Smooth muscle cell (in vitro differentiated cells): ENCODE measurements at regions not wholly inside any gene's neighbourhood (a gene's known extent, or its start where the extent isn't known, plus 50 kb on each side); places are given as distances from the start of the nearest gene placed in this dataset.

Source experiments
- DNase-seq: peaks from one replicate; lab custom pipeline; 2025; ENCODE audit not compliant: unreplicated experiment; lab: John Stamatoyannopoulos, UW
- H2AFZ ChIP-seq: fragments of 200-600 bp; sonication (generic); 2 replicates; pipeline ENCODE4 v1.6.0; 2016; ENCODE audit warnings: antibody characterized with exemption, low read depth, mild to moderate bottlenecking
- H3F3A ChIP-seq: fragments of 200-600 bp; sonication (generic); 2 replicates; pipeline ENCODE4 v1.6.0; 2017; ENCODE audit warnings: antibody characterized with exemption, low read depth
- H3K27ac ChIP-seq: fragments of 200-600 bp; sonication (generic); 2 replicates; pipeline ENCODE4 v1.5.1; 2016; ENCODE audit warnings: low read depth, mild to moderate bottlenecking
- H3K27me3 ChIP-seq: fragments of 200-600 bp; sonication (generic); 2 replicates; pipeline ENCODE4 v1.6.1; 2016; ENCODE audit warnings: low read depth, mild to moderate bottlenecking
- H3K36me3 ChIP-seq: fragments of 200-600 bp; sonication (generic); 2 replicates; pipeline ENCODE4 v1.5.1; 2016; ENCODE audit warnings: low read depth
- H3K4me1 ChIP-seq: fragments of 200-600 bp; sonication (generic); 2 replicates; pipeline ENCODE4 v1.5.1; 2016; ENCODE audit warnings: low read depth
- H3K4me2 ChIP-seq: fragments of 200-600 bp; sonication (generic); 2 replicates; pipeline ENCODE4 v1.6.0; 2016; ENCODE audit warnings: mild to moderate bottlenecking
- H3K4me3 ChIP-seq: fragments of 200-600 bp; sonication (generic); 2 replicates; pipeline ENCODE4 v1.5.1; 2016; ENCODE audit warnings: mild to moderate bottlenecking
- H3K79me2 ChIP-seq: fragments of 200-600 bp; sonication (generic); 2 replicates; pipeline ENCODE4 v1.6.0; 2016; ENCODE audit warnings: low read depth, mild to moderate bottlenecking
- H3K9ac ChIP-seq: fragments of 200-600 bp; sonication (generic); 2 replicates; pipeline ENCODE4 v1.6.0; 2016; ENCODE audit warnings: low read depth
- H3K9me3 ChIP-seq: fragments of 200-600 bp; sonication (generic); replicated peaks from 2 replicates; pipeline ENCODE4 v1.5.1; 2016; ENCODE audit warnings: low read depth
- H4K20me1 ChIP-seq: fragments of 200-600 bp; sonication (generic); 2 replicates; pipeline ENCODE4 v1.6.0; 2016; ENCODE audit warnings: low read depth
- CTCF ChIP-seq: fragments of 200-600 bp; sonication (generic); IDR thresholded peaks from 2 replicates; pipeline ENCODE4 v1.5.1; 2017; ENCODE audit warnings: borderline replicate concordance, mild to moderate bottlenecking, antibody characterized with exemption; ENCODE audit not compliant: insufficient read depth, poor library complexity, severe bottlenecking
- WGBS: methylation state at CpG from one replicate; pipeline ENCODE4 v1.1.7; 2016; ENCODE audit warnings: low lambda C conversion rate; 5-methylcytosine and 5-hydroxymethylcytosine counted together

DNA sequence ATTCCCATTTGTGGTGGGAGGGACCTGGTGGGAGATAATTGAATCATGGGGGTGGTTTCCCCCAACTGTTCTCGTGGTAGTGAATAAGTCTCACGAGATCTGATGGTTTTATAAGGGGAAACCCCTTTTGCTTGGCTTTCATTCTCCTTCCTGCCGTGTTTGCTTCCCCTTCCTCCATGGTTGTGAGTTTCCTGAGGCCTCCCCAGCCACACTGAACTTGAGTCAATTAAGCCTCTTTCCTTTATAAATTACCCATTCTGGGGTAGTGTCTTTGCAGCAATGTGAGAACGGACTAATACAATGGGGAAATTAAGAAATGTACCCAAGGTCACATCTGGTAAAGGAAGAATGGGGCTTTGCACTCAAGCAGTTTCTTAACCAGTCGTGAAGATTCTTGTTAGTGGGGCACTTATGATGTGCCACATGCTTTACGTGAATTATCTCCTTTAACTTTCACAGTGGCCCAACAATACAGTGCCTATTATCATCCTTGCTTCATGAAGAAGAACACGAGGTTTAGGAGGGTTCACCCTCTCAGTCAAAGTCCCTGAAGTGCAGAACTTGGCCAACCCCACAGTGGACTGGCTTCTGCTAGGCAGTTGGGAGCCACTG lies 234.3 kb downstream of the EFCAB11 start:
- Histone ChIP-seq H3K4me1 (no peaks in the 10 kb centered on the region), H3K4me3 (no peak overlapping the region), H3K27me3 (no peaks in the 10 kb centered on the region), H3K27ac (no peak overlapping the region), H3K36me3 (no peaks in the 10 kb centered on the region), H3K79me2 (no peaks in the 10 kb centered on the region), H4K20me1 (no peaks in the 10 kb centered on the region), H3K9me3 (no peaks in the 10 kb centered on the region), H2AFZ (no peak overlapping the region), H3K4me2 (no peak overlapping the region), H3K9ac (no peak overlapping the region), H3F3A (no peaks in the 10 kb centered on the region)
- TF ChIP-seq CTCF, result no peak
- DNase-seq, result no peak
- WGBS, result 90% methylated on average over 7 of the region's 7 CpGs

DNA sequence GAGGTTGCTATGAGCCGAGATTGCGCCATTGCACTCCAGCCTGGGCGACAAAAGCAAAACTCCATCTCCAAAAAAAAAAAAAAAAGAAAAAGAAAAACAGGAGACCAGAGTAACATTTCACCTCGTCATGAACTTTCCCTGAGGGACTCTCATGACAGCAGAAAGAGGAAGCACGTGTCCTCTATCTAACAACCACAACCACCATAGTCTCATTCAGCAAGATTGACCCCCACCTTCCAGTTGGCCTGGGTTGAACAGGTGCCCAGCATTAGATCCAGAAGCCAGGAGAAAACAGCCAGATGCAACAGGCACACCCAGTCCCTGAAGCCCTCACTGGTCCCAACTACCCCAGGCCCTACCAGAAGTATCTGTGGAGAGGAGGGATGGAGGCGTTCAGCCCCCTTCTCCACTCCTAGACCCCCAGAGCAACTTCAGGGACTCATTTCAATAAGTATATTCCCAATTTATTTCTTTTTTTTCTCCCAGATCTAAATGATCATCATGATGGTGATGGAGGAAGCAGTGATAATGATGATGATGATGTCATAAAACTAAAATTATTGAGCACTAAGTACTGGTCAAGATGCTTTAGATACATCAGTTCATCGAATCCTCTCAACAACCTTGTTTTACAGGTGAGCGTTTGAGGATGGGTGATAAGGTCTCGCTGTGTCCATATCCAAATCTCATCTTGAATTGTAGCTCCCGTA lies 235.0 kb downstream of the EFCAB11 start:
- Histone ChIP-seq H3K79me2 (no peaks in the 10 kb centered on the region), H3K4me2 (no peak overlapping the region), H3K36me3 (no peaks in the 10 kb centered on the region), H3K4me1 (no peaks in the 10 kb centered on the region), H2AFZ (no peak overlapping the region), H3F3A (no peaks in the 10 kb centered on the region), H3K27ac (no peak overlapping the region), H4K20me1 (no peaks in the 10 kb centered on the region), H3K9me3 (no peaks in the 10 kb centered on the region), H3K27me3 (no peaks in the 10 kb centered on the region), H3K9ac (no peak overlapping the region), H3K4me3 (no peak overlapping the region)
- WGBS, result 93% methylated on average over 10 of the region's 10 CpGs
- no peak for TF ChIP-seq CTCF
- DNase-seq, result no peak

DNA sequence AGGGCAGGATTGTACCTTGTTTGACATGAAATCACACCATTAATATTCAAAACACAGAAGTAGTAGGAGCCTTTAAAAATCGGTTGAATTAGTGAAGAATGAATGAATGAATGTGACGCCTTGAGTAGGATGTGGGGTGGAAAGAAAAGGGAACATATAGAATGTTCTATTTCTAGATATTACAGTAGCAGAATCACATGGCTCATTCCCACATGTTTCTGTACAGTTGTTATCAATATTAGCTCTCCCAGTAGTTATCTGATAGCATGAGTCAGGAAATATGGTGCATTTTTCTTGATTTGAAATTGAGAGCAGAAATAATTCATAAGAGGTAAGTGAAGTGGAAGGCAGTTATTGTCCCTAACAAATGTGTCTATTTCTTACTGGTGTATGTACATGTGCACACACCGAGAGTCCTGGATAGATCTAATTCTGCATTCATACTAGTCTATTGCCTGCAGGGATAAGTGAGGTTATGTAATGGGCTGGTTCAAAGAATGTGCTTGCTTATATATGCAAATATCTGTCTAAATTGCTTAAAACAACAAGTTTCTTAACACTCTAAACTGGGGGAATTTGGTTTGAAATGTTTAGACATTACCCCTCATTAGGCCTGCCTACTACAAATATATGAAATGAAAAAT lies 245.4 kb downstream of the EFCAB11 start:
- TF ChIP-seq CTCF, result no peak
- Histone ChIP-seq H3K9ac (no peak overlapping the region), H3K79me2 (no peaks in the 10 kb centered on the region), H3K27ac (no peak overlapping the region), H3K9me3 (no peaks in the 10 kb centered on the region), H2AFZ (no peak overlapping the region), H3K4me1 (no peaks in the 10 kb centered on the region), H3K4me3 (no peak overlapping the region), H4K20me1 (no peaks in the 10 kb centered on the region), H3K27me3 (no peaks in the 10 kb centered on the region), H3F3A (no peaks in the 10 kb centered on the region), H3K36me3 (no peaks in the 10 kb centered on the region), H3K4me2 (no peak overlapping the region)
- DNase-seq, result no peak
- 88% methylated on average over 3 of the region's 3 CpGs for WGBS
